GM12864 (cell line): ENCODE measurements at regions not wholly inside any gene's neighbourhood (a gene's known extent, or its start where the extent isn't known, plus 50 kb on each side); places are given as distances from the start of the nearest gene placed in this dataset.

Source experiments
- DNase-seq: peaks from one replicate; pipeline ENCODE4 v3.0.0-alpha.2; 2011; ENCODE audit warnings: low read depth
- H3K4me3 ChIP-seq: 2 replicates; pipeline ENCODE4 v1.5.1; 2011; ENCODE audit warnings: mild to moderate bottlenecking, low read depth, low read length, control low read depth
- CTCF ChIP-seq: IDR thresholded peaks from 2 replicates; pipeline ENCODE4 v1.5.1; 2011; ENCODE audit warnings: low read depth, mild to moderate bottlenecking, moderate library complexity, low read length, control low read depth, inconsistent platforms; ENCODE audit errors: missing control alignments

DNA sequence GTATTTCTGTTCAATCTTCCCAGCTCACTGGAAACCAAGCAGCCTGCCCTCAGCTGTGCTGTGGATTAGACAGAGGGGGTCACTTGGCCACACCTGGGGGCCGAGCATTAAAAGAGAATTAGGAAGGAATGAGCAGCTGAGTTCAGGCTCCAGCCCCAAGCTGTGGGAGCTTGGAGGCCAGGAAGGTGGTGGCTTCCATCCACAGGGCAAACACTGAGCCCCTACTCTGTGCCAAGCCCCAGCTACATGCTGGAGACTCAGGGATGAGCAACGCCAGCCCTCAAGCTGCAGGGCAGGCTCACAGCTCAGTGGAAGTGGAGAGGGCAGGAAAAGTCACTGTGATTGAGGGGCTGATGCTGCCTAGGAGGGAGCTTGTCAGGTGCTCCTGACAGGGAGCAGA lies 412.7 kb downstream of the BCL11B start:
- DNase-seq, result no peak
- TF ChIP-seq CTCF, result no peak
- H3K4me3 ChIP-seq, result no peak overlapping the region

- no peak for TF ChIP-seq CTCF
- H3K4me3 ChIP-seq, result no peak overlapping the region
- DNase-seq, result no peak
Measured at GRCh38 chr14:98864211-98864610, 407.8 kb downstream of the BCL11B start.

- no peak for DNase-seq
- H3K4me3 ChIP-seq, result no peak overlapping the region
- TF ChIP-seq CTCF, result no peak
Measured at GRCh38 chr14:98867146-98867545, 404.9 kb downstream of the BCL11B start.

- TF ChIP-seq CTCF, result no peak
- H3K4me3 ChIP-seq, result no peak overlapping the region
- no peak for DNase-seq
Measured at GRCh38 chr14:98867726-98868125, 404.3 kb downstream of the BCL11B start.

DNA sequence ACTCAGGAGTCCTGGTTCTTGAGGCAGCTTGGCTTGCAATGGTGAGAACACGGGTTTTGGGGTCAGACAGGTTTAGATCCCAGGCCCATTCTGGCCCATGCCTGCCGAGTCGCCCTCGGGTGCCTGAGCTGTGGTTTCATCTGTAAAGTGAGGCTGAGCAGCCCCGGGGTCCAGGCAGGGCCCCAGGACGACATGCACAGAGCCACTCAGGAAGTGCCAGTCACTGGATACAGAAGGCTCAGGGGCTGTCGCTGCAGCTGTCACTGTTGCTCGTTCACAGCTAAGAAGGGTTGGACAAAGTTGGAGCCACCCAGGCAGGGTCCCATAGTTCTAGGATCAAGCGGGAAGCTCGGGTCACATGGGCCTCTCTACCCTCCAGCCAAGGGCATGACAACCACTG lies 403.1 kb downstream of the BCL11B start:
- TF ChIP-seq CTCF, result no peak
- H3K4me3 ChIP-seq, result no peak overlapping the region
- DNase-seq, result no peak

DNA sequence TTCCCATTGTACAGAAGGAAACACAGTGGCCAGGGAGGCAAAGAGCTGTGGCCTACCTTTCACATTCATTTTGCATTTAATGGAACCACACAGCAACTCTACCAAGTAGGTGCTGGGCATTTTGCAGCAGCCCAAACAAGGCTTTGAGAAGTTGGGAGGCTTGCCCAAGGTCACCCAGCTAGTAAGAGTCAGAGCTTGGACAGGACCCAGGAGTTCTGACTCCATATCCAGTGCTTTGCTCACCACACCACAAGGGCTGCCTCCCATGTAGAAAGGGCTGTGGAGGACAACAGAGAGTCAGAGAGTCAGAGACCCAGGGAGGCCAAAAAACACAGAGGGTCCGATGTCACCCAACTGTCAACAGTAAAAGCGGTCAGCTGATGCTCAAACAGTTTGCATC lies 400.2 kb downstream of the BCL11B start:
- no peak for DNase-seq
- TF ChIP-seq CTCF, result no peak
- H3K4me3 ChIP-seq, result no peak overlapping the region

DNA sequence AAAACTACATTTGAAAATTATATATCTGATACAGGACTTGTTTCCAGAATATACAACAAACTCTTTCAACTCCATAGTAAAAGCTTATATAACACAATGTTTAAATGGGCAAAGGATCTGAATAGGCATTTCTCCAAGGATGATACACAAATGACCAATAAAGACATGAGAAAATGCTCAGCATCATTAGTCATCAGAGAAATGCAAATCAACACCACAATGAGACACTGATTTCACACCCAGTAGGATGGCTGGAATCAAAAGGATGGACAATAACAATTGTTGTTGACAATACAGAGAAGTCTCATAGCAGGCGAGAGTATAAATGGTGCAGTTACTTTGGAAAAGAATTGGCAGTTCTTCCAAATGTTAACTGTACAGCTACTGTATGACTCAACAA lies 394.9 kb downstream of the BCL11B start:
- TF ChIP-seq CTCF, result no peak
- H3K4me3 ChIP-seq, result no peak overlapping the region
- no peak for DNase-seq
